Tibial nerve (tissue), 4 donors: ENCODE measurements at regions not wholly inside any gene's neighbourhood (a gene's known extent, or its start where the extent isn't known, plus 50 kb on each side); places are given as distances from the start of the nearest gene placed in this dataset.

Experiments
- CTCF ChIP-seq, 5 experiments: fragments of 200-600 bp in 3 of 5; fragments of 450-650 bp in 2 of 5; sonication (generic) in 3 of 5; IDR thresholded peaks; one replicate each; pipeline ENCODE4 v1.5.1; 2016 to 2019; ENCODE audit warnings: antibody characterized with exemption in 5 of 5, mild to moderate bottlenecking in 3 of 5, moderate library complexity in 2 of 5
- EP300 ChIP-seq, 2 donors: sonication (generic); formaldehyde crosslinking; IDR thresholded peaks; one replicate each; pipeline ENCODE4 v1.6.1; 2017; ENCODE audit warnings: antibody characterized with exemption in 2 of 2, mild to moderate bottlenecking in 1 of 2
- POLR2A ChIP-seq, 2 donors: fragments of 450-650 bp; IDR thresholded peaks; one replicate each; pipeline ENCODE4 v1.6.1; 2017; ENCODE audit warnings: antibody characterized with exemption in 2 of 2, mild to moderate bottlenecking in 2 of 2, moderate library complexity in 2 of 2

DNA sequence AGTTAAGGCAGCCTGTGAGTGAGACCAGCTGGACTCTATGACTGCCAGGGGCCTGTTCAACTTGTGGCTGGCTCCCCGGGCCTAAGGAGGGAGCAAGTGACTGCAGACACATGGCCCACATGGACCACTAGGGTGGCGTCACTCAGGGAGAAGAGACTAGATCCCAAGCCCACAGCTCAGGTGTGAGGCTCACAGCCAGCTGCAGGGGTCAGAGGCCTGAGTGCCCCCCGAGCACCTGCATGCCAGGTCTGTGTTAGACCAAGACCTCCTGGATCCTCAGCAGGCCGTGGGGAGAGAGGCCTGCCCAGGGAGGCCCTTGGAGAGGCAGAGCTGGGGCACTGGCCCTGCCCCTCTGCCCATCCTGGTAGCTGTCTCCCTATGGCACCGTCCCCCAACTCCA, 142.4 kb upstream of the RUNX3 start:
- no peak for TF ChIP-seq POLR2A (IDR thresholded peaks at IDR 0.05)
- no peak for TF ChIP-seq CTCF (IDR thresholded peaks at IDR 0.05)
- no peak for TF ChIP-seq EP300 (IDR thresholded peaks at IDR 0.05)
